Liver (tissue), 8 donors: ENCODE measurements at regions not wholly inside any gene's neighbourhood (a gene's known extent, or its start where the extent isn't known, plus 50 kb on each side); places are given as distances from the start of the nearest gene placed in this dataset.
"Not testable (repeated sequence)": the region's sequence is repeated elsewhere in the genome, so short reads cannot be mapped to it uniquely, and the experiment has no call there.

Experiments
- DNase-seq: peaks from one replicate; pipeline ENCODE4 v3.0.0-alpha.2; 2017; ENCODE audit warnings: low spot score
- H3K27ac ChIP-seq, 2 donors: one replicate each; pipeline ENCODE4 v1.7.0; 2013; ENCODE audit warnings: inconsistent platforms in 2 of 2, low read length in 2 of 2, control low read depth in 1 of 2, low read depth in 1 of 2, mild to moderate bottlenecking in 1 of 2
- H3K27me3 ChIP-seq, 4 donors: one replicate each; pipeline versions ENCODE4 v1.6.1 to v1.7.0; 2013; ENCODE audit warnings: low read length in 3 of 4, inconsistent platforms in 1 of 4, mild to moderate bottlenecking in 1 of 4, moderate library complexity in 1 of 4; ENCODE audit not compliant: control insufficient read depth in 4 of 4, insufficient read depth in 4 of 4
- H3K36me3 ChIP-seq, 4 donors: one replicate each; pipeline versions ENCODE4 v1.6.1 to v1.7.0; 2013; ENCODE audit warnings: low read length in 3 of 4, mild to moderate bottlenecking in 3 of 4, low read depth in 1 of 4, moderate library complexity in 1 of 4; ENCODE audit not compliant: control insufficient read depth in 4 of 4, insufficient read depth in 3 of 4
- H3K4me1 ChIP-seq, 4 donors: one replicate each; pipeline versions ENCODE4 v1.6.1 to v1.7.0; 2013; ENCODE audit warnings: low read length in 3 of 4, mild to moderate bottlenecking in 3 of 4, moderate library complexity in 1 of 4; ENCODE audit not compliant: control insufficient read depth in 4 of 4, insufficient read depth in 4 of 4
- H3K4me3 ChIP-seq, 3 donors: one replicate each; pipeline versions ENCODE4 v1.6.1 to v1.7.0; 2013; ENCODE audit warnings: low read length in 3 of 3, control low read depth in 1 of 3, low read depth in 1 of 3, mild to moderate bottlenecking in 1 of 3
- H3K9ac ChIP-seq, 2 donors: one replicate each; pipeline ENCODE4 v1.7.0; 2013; ENCODE audit warnings: low read length in 2 of 2, mild to moderate bottlenecking in 2 of 2, moderate library complexity in 2 of 2, control low read depth in 1 of 2, low read depth in 1 of 2
- H3K9me3 ChIP-seq, 4 donors: one replicate each; pipeline versions ENCODE4 v1.6.1 to v1.7.0; 2013; ENCODE audit warnings: low read length in 3 of 4; ENCODE audit not compliant: control insufficient read depth in 4 of 4
- ATF3 ChIP-seq: IDR thresholded peaks from 2 replicates; pipeline ENCODE4 v1.6.1; 2016; ENCODE audit warnings: antibody characterized with exemption
- CTCF ChIP-seq: fragments of 150-350 bp; IDR thresholded peaks from 2 replicates; pipeline ENCODE4 v1.5.1; 2017; ENCODE audit warnings: improper control_type of control experiment, low read depth, low read length; ENCODE audit not compliant: missing input control
- FOXA1 ChIP-seq: IDR thresholded peaks from 2 replicates; pipeline ENCODE4 v1.6.1; 2016; ENCODE audit warnings: antibody characterized with exemption
- FOXA2 ChIP-seq: IDR thresholded peaks from 2 replicates; pipeline ENCODE4 v1.6.1; 2016; ENCODE audit warnings: antibody characterized with exemption
- GABPA ChIP-seq, 2 donors: IDR thresholded peaks in 1 of 2; conservative IDR thresholded peaks in 1 of 2; 2 replicates each; pipeline ENCODE4 v1.6.1; 2016; ENCODE audit warnings: antibody characterized with exemption in 2 of 2, mild to moderate bottlenecking in 1 of 2, moderate library complexity in 1 of 2
- HNF4A ChIP-seq, 2 donors: conservative IDR thresholded peaks; 2 replicates each; pipeline ENCODE4 v1.6.1; 2016; ENCODE audit warnings: antibody characterized with exemption in 2 of 2, mild to moderate bottlenecking in 2 of 2
- MAX ChIP-seq: IDR thresholded peaks from 2 replicates; pipeline ENCODE4 v1.6.1; 2016; ENCODE audit warnings: antibody characterized with exemption
- NR2F2 ChIP-seq: IDR thresholded peaks from 2 replicates; pipeline ENCODE4 v1.6.1; 2016; ENCODE audit warnings: antibody characterized with exemption
- RAD21 ChIP-seq, 2 donors: IDR thresholded peaks; 2 replicates each; pipeline ENCODE4 v1.6.1; 2016; ENCODE audit warnings: antibody characterized with exemption in 2 of 2, mild to moderate bottlenecking in 2 of 2
- REST ChIP-seq: IDR thresholded peaks from 2 replicates; pipeline ENCODE4 v1.6.1; 2016; ENCODE audit warnings: antibody characterized with exemption, mild to moderate bottlenecking
- RXRA ChIP-seq, 2 donors: IDR thresholded peaks; 2 replicates each; pipeline ENCODE4 v1.6.1; 2017 to 2018; ENCODE audit warnings: antibody characterized with exemption in 2 of 2, mild to moderate bottlenecking in 1 of 2
- SP1 ChIP-seq: IDR thresholded peaks from 2 replicates; pipeline ENCODE4 v1.6.1; 2018; ENCODE audit warnings: antibody characterized with exemption, mild to moderate bottlenecking
- TAF1 ChIP-seq: conservative IDR thresholded peaks from 2 replicates; pipeline ENCODE4 v1.6.1; 2016; ENCODE audit warnings: antibody characterized with exemption, mild to moderate bottlenecking
- WGBS: extraction: QIAGEN DNeasy Blood & Tissue Kit; methylation state at CpG from one replicate; pipeline ENCODE4 v1.1.7; 2013; 5-methylcytosine and 5-hydroxymethylcytosine counted together
- donor health status: healthy.
- donor health status: healthy.
- donor health status: healthy.
- donor health status: healthy.
- donor health status: healthy.

GRCh38 chr1:143584508-143584907 lies 387.3 kb downstream of the FAM72C start:
- H3K27ac ChIP-seq, result no peak overlapping the region
- H3K4me3 ChIP-seq, result no peak overlapping the region
- peaks cover 0 to 2% (median 0%) of the 10 kb centered on the region in 4 donors for H3K27me3 ChIP-seq
- 73% methylated on average over 4 of the region's 4 CpGs for WGBS
- no peaks in the 10 kb centered on the region for H3K36me3 ChIP-seq
- H3K4me1 ChIP-seq, result no peaks in the 10 kb centered on the region
- TF ChIP-seq NR2F2, result no peak
- TF ChIP-seq FOXA2, result no peak
- TF ChIP-seq FOXA1, result no peak
- TF ChIP-seq ATF3, result no peak
- TF ChIP-seq GABPA (IDR thresholded peaks at IDR 0.05 in 1 of 2, conservative IDR thresholded peaks at IDR 0.05 in 1 of 2), result no peak
- TF ChIP-seq RAD21 (IDR thresholded peaks at IDR 0.05), result no peak
- TF ChIP-seq MAX, result no peak
- no peak for TF ChIP-seq SP1
- TF ChIP-seq RXRA (IDR thresholded peaks at IDR 0.05), result no peak
- TF ChIP-seq REST, result no peak
- no peak for TF ChIP-seq TAF1
- TF ChIP-seq CTCF, result no peak
- no peak for DNase-seq
- no peak overlapping the region for H3K9ac ChIP-seq
- no peaks in the 10 kb centered on the region for H3K9me3 ChIP-seq

- no peak overlapping the region for H3K9ac ChIP-seq
- no peak for DNase-seq
- no peaks in the 10 kb centered on the region for H3K4me1 ChIP-seq
- H3K9me3 ChIP-seq, result no peaks in the 10 kb centered on the region
- no peak for TF ChIP-seq REST
- TF ChIP-seq MAX, result no peak
- TF ChIP-seq GABPA (IDR thresholded peaks at IDR 0.05 in 1 of 2, conservative IDR thresholded peaks at IDR 0.05 in 1 of 2), result no peak
- TF ChIP-seq FOXA2, result no peak
- no peak for TF ChIP-seq NR2F2
- no peak for TF ChIP-seq TAF1
- TF ChIP-seq HNF4A (conservative IDR thresholded peaks at IDR 0.05), result no peak
- WGBS, result 88% methylated on average over 33 of the region's 33 CpGs
- no peak overlapping the region for H3K27ac ChIP-seq
- no peak overlapping the region for H3K4me3 ChIP-seq
- H3K27me3 ChIP-seq, result no peaks in the 10 kb centered on the region
- no peaks in the 10 kb centered on the region for H3K36me3 ChIP-seq
Observed at GRCh38 chr1:143574891-143575520, 396.8 kb downstream of the FAM72C start.

GRCh38 chr1:143572661-143573060 lies 399.1 kb downstream of the FAM72C start:
- H3K9me3 ChIP-seq, DNase-seq, H3K27me3 ChIP-seq, H3K36me3 ChIP-seq, H3K27ac ChIP-seq, H3K9ac ChIP-seq, H3K4me3 ChIP-seq, H3K4me1 ChIP-seq: not testable (repeated sequence)
- WGBS, result 62% methylated on average over 5 of the region's 5 CpGs

GRCh38 chr1:143563761-143564160 lies 408.0 kb downstream of the FAM72C start:
- DNase-seq, H3K27ac ChIP-seq, H3K4me1 ChIP-seq, H3K27me3 ChIP-seq, H3K4me3 ChIP-seq, H3K36me3 ChIP-seq, H3K9me3 ChIP-seq, H3K9ac ChIP-seq: not testable (repeated sequence)
- 58% methylated on average over 20 of the region's 20 CpGs for WGBS
